ENCODE measurements at regions not wholly inside any gene's neighbourhood (a gene's known extent, or its start where the extent isn't known, plus 50 kb on each side); places are given as distances from the start of the nearest gene placed in this dataset.

- no peak for DNase-seq (ENCODE audit: low read depth, low spot score)
- H3K27ac ChIP-seq = no peak overlapping the region
Measured at GRCh38 chr1:115473986-115474565, 136.0 kb upstream of the NGF start.

GRCh38 chr1:115469703-115470476 lies 131.8 kb upstream of the NGF start:
- Histone ChIP-seq H3K4me3 (no peak overlapping the region), H3K36me3 (ENCODE audit: insufficient read depth, low read length) (no peaks in the 10 kb centered on the region), H3K27ac (no peak overlapping the region), H3K9me3 (ENCODE audit: low read depth, low read length) (no peaks in the 10 kb centered on the region), H3K9ac (ENCODE audit: insufficient read length) (no peak overlapping the region)
- TF ChIP-seq FOXP2 (optimal IDR thresholded peaks at IDR 0.05; ENCODE audit: control extremely low read depth, extremely low read length, insufficient read depth) = no peak
- no peak for TF ChIP-seq POLR2AphosphoS5 (IDR thresholded peaks at IDR 0.05; ENCODE audit: borderline replicate concordance, low read depth, low read length)
- no peak for TF ChIP-seq EZH2 (IDR thresholded peaks at IDR 0.05)
- DNase-seq (ENCODE audit: low read depth, low spot score) = no peak

More at GRCh38 chr1:115473986-115474565, 136.0 kb upstream of the NGF start:
- H3K36me3 ChIP-seq (ENCODE audit: insufficient read depth, low read length) = no peaks in the 10 kb centered on the region
- no peak overlapping the region for H3K9ac ChIP-seq (ENCODE audit: insufficient read length)
- no peaks in the 10 kb centered on the region for H3K9me3 ChIP-seq (ENCODE audit: low read depth, low read length)
- no peak overlapping the region for H3K4me3 ChIP-seq
- TF ChIP-seq FOXP2 (optimal IDR thresholded peaks at IDR 0.05; ENCODE audit: control extremely low read depth, extremely low read length, insufficient read depth) (no peak), EZH2 (IDR thresholded peaks at IDR 0.05) (no peak), POLR2AphosphoS5 (IDR thresholded peaks at IDR 0.05; ENCODE audit: borderline replicate concordance, low read depth, low read length) (no peak)

- no peak for TF ChIP-seq FOXP2 (optimal IDR thresholded peaks at IDR 0.05; ENCODE audit: control extremely low read depth, extremely low read length, insufficient read depth)
- no peak for TF ChIP-seq EZH2 (IDR thresholded peaks at IDR 0.05)
- TF ChIP-seq POLR2AphosphoS5 (IDR thresholded peaks at IDR 0.05; ENCODE audit: borderline replicate concordance, low read depth, low read length) = no peak
- Histone ChIP-seq H3K9me3 (ENCODE audit: low read depth, low read length) (no peaks in the 10 kb centered on the region), H3K36me3 (ENCODE audit: insufficient read depth, low read length) (no peaks in the 10 kb centered on the region), H3K9ac (ENCODE audit: insufficient read length) (no peak overlapping the region), H3K4me3 (no peak overlapping the region), H3K27ac (no peak overlapping the region)
- no peak for DNase-seq (ENCODE audit: low read depth, low spot score)
Measured at GRCh38 chr1:115467790-115468189, 129.7 kb upstream of the NGF start.

- Histone ChIP-seq H3K27ac (no peak overlapping the region), H3K4me3 (no peak overlapping the region), H3K9ac (ENCODE audit: insufficient read length) (no peak overlapping the region), H3K36me3 (ENCODE audit: insufficient read depth, low read length) (no peaks in the 10 kb centered on the region), H3K9me3 (ENCODE audit: low read depth, low read length) (no peaks in the 10 kb centered on the region)
- DNase-seq (ENCODE audit: low read depth, low spot score) = no peak
- no peak for TF ChIP-seq EZH2 (IDR thresholded peaks at IDR 0.05)
- TF ChIP-seq FOXP2 (optimal IDR thresholded peaks at IDR 0.05; ENCODE audit: control extremely low read depth, extremely low read length, insufficient read depth) = no peak
Measured at GRCh38 chr1:115467196-115467595, 129.1 kb upstream of the NGF start.

- TF ChIP-seq POLR2AphosphoS5 (IDR thresholded peaks at IDR 0.05; ENCODE audit: borderline replicate concordance, low read depth, low read length) (no peak), EZH2 (IDR thresholded peaks at IDR 0.05) (no peak), FOXP2 (optimal IDR thresholded peaks at IDR 0.05; ENCODE audit: control extremely low read depth, extremely low read length, insufficient read depth) (no peak)
- H3K27ac ChIP-seq = no peak overlapping the region
- no peak overlapping the region for H3K4me3 ChIP-seq
- no peaks in the 10 kb centered on the region for H3K9me3 ChIP-seq (ENCODE audit: low read depth, low read length)
- H3K9ac ChIP-seq (ENCODE audit: insufficient read length) = no peak overlapping the region
- DNase-seq (ENCODE audit: low read depth, low spot score) = no peak
- no peaks in the 10 kb centered on the region for H3K36me3 ChIP-seq (ENCODE audit: insufficient read depth, low read length)
Measured at GRCh38 chr1:115466433-115466832, 128.4 kb upstream of the NGF start.

- Histone ChIP-seq H3K9me3 (ENCODE audit: low read depth, low read length) (no peaks in the 10 kb centered on the region), H3K36me3 (ENCODE audit: insufficient read depth, low read length) (no peaks in the 10 kb centered on the region), H3K4me3 (no peak overlapping the region), H3K9ac (ENCODE audit: insufficient read length) (no peak overlapping the region), H3K27ac (no peak overlapping the region)
- no peak for DNase-seq (ENCODE audit: low read depth, low spot score)
- TF ChIP-seq EZH2 (IDR thresholded peaks at IDR 0.05) = no peak
- no peak for TF ChIP-seq FOXP2 (optimal IDR thresholded peaks at IDR 0.05; ENCODE audit: control extremely low read depth, extremely low read length, insufficient read depth)
- no peak for TF ChIP-seq POLR2AphosphoS5 (IDR thresholded peaks at IDR 0.05; ENCODE audit: borderline replicate concordance, low read depth, low read length)
Measured at GRCh38 chr1:115465802-115466363, 127.8 kb upstream of the NGF start.

- Histone ChIP-seq H3K27ac (no peak overlapping the region), H3K36me3 (ENCODE audit: insufficient read depth, low read length) (no peaks in the 10 kb centered on the region), H3K4me3 (no peak overlapping the region), H3K9me3 (ENCODE audit: low read depth, low read length) (no peaks in the 10 kb centered on the region), H3K9ac (ENCODE audit: insufficient read length) (no peak overlapping the region)
- TF ChIP-seq FOXP2 (optimal IDR thresholded peaks at IDR 0.05; ENCODE audit: control extremely low read depth, extremely low read length, insufficient read depth) (no peak), POLR2AphosphoS5 (IDR thresholded peaks at IDR 0.05; ENCODE audit: borderline replicate concordance, low read depth, low read length) (no peak), EZH2 (IDR thresholded peaks at IDR 0.05) (no peak)
- DNase-seq (ENCODE audit: low read depth, low spot score) = no peak
Measured at GRCh38 chr1:115463347-115463746, 125.3 kb upstream of the NGF start.

GRCh38 chr1:115462566-115463076 lies 124.6 kb upstream of the NGF start:
- no peak overlapping the region for H3K27ac ChIP-seq
- 0 out of 2 replicates have a peak overlapping the region, but pooled peaks have one; percentile 16 for H3K4me3 ChIP-seq
- H3K9ac ChIP-seq (ENCODE audit: insufficient read length) = no peak overlapping the region

More at GRCh38 chr1:115462566-115463076, 124.6 kb upstream of the NGF start:
- DNase-seq (ENCODE audit: low read depth, low spot score) = no peak
- TF ChIP-seq EZH2 (IDR thresholded peaks at IDR 0.05) (no peak), POLR2AphosphoS5 (IDR thresholded peaks at IDR 0.05; ENCODE audit: borderline replicate concordance, low read depth, low read length) (no peak), FOXP2 (optimal IDR thresholded peaks at IDR 0.05; ENCODE audit: control extremely low read depth, extremely low read length, insufficient read depth) (no peak)
- H3K36me3 ChIP-seq (ENCODE audit: insufficient read depth, low read length) = no peaks in the 10 kb centered on the region
- no peaks in the 10 kb centered on the region for H3K9me3 ChIP-seq (ENCODE audit: low read depth, low read length)
